ENCODE measurements at regions not wholly inside any gene's neighbourhood (a gene's known extent, or its start where the extent isn't known, plus 50 kb on each side); places are given as distances from the start of the nearest gene placed in this dataset.

- no peak for TF ChIP-seq CTCF (IDR thresholded peaks at IDR 0.05; ENCODE audit: poor library complexity)
- TF ChIP-seq EZH2 (IDR thresholded peaks at IDR 0.05; ENCODE audit: borderline replicate concordance): no peak
- TF ChIP-seq EZH2phosphoT487 (IDR thresholded peaks at IDR 0.05; ENCODE audit: low read depth, severe bottlenecking, unreplicated experiment): no peak
Measured at GRCh38 chr4:135277980-135278315, 1076.4 kb upstream of the PABPC4L start.
